HG03108 (cell line): ENCODE measurements at regions not wholly inside any gene's neighbourhood (a gene's known extent, or its start where the extent isn't known, plus 50 kb on each side); places are given as distances from the start of the nearest gene placed in this dataset.

Experiments used
- ATAC-seq: cut with Tn5 transposase; IDR thresholded peaks from one replicate; pipeline ENCODE4 v1.9.1; 2021; ENCODE audit warnings: moderate library complexity; ENCODE audit not compliant: unreplicated experiment

- ATAC-seq, result no peak
Measured at GRCh38 chr5:107092695-107093094, 578.0 kb downstream of the EFNA5 start.

GRCh38 chr5:107090506-107090905 is 580.2 kb downstream of the EFNA5 start:
- ATAC-seq, result no peak

- ATAC-seq, result no peak
Measured at GRCh38 chr5:107088907-107089306, 581.8 kb downstream of the EFNA5 start.

GRCh38 chr5:107085572-107085971 is 585.2 kb downstream of the EFNA5 start:
- ATAC-seq, result no peak

DNA sequence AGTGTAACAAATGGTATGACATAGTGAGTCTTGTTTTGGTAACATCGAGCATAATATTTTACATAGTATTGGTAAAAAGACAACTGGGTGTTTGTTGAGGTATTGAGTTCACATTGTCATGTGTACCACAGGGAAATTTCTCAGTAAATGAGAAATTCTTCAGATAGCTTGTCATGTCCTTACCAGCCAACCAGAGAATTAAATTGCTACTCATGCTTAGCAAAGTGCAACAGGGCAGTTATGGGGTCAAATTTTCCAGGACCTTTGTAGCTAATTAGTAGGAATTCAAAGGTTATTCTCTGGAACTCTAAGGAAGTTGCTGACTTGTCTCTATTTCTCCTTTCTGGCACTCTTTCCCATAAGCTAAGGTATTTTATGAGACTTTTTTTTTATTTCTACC is 595.7 kb downstream of the EFNA5 start:
- ATAC-seq, result no peak

GRCh38 chr5:107072967-107073366 is 597.8 kb downstream of the EFNA5 start:
- ATAC-seq, result no peak

DNA sequence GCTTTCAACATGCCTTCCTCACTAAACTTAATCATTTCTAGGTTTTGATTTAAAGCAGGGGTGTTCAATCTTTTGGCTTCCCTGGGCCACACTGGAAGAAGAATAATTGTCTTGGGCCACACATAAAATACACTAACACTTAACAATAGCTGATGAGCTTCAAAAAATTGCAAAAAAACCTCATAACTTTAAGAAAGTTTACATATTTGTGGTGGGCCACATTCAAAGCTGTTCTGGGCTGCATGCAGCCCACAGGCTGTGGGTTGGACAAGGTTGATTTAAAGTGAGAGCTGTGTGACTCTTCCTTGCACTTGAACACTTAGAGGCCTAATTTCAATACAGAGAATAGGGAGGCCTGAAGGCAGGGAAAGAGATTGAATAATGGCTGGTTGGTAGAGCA is 598.3 kb downstream of the EFNA5 start:
- no peak for ATAC-seq

DNA sequence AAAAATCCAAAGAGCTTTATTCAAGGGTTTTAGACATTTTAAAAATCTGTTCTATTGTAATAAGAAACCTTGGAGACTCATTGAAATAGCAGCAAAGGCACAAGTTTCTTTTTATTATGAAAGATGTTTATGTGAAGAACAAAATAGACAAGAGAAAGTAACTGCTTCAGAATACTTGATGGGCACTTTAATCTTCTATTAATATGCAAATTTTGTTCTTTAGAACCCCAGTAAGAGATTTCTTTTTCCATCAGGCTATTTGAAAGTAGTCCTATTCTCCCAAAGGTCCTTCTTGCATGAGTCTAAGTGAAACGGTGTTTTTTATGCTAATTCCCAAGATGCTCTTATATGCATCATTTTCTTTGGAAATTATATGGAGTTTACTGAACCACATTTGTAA is 602.0 kb downstream of the EFNA5 start:
- ATAC-seq, result no peak

GRCh38 chr5:107067395-107067794 is 603.3 kb downstream of the EFNA5 start:
- ATAC-seq, result no peak

DNA sequence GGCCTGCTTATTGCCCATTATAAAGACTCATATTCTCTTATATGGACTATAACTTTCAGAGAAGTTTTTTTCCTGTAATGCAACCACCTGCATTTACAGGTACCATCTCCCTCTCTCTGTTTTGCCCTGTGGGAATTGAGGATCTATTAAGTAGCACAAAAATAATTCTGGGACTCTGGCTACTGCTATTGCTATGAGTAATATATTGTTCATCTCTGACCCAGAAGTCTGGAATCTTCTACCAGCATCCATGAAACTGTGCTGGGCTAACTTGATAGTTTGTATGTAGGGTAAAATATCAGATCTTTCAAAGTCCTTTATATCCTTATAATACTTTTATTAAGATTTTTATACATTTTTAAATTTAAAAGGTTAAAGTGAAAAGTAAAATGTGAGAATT is 607.2 kb downstream of the EFNA5 start:
- no peak for ATAC-seq

GRCh38 chr5:107058803-107059202 is 611.9 kb downstream of the EFNA5 start:
- no peak for ATAC-seq

DNA sequence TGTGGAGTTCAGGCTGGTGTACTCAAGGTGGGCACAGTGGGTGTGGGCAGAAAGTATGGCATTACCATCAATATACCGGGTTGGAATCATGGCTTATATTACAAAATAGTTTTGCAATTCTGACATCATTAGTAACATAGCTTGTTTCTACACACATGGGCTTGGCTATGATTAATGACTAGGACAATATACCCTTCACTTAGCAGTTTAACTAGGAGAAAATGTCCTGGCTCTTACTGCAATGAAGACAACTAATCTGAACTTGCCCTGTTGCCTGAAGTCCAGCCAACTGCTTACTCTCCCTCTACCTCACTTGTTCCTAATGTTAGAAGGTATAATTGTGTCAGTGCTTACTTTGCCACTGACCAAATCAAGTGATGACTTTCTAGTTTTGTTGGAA is 612.5 kb downstream of the EFNA5 start:
- no peak for ATAC-seq

- no peak for ATAC-seq
Measured at GRCh38 chr5:107056278-107056677, 614.5 kb downstream of the EFNA5 start.

DNA sequence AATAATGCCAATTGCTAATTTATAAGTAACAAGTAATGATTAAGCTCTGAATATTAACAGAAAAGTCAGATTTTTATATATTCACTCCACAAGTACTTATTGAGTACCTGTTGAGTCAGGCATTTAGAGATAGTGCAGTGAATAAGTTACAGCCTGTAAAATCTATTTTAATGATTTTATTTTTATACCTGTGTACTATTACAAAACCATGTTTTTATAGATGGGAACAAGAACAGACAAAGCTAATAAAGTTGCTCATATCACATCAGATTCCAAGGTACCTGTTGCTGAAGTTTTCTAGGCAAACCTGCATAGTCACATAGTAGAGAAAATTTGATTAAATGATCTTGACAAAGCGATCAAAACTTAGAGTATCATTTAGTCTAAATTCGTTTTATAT is 623.7 kb downstream of the EFNA5 start:
- no peak for ATAC-seq

DNA sequence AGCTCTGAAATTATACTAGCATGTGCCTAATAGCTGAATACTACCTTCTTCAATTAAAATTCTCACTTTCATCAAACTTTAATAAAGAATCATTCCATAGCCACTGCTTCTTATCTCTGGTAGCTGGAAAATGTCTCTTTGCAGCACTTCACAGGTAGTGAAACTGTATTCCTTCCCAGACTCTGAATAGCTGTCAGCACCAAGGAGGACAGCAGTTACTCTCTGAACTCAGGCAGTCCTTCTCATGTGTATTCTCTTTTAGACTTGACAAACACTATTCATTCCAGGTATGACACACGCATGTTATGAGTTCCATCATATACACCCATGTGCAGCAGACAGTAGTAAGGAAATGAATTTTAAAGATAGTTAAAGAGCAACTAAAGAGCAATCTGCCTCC is 627.1 kb downstream of the EFNA5 start:
- no peak for ATAC-seq

DNA sequence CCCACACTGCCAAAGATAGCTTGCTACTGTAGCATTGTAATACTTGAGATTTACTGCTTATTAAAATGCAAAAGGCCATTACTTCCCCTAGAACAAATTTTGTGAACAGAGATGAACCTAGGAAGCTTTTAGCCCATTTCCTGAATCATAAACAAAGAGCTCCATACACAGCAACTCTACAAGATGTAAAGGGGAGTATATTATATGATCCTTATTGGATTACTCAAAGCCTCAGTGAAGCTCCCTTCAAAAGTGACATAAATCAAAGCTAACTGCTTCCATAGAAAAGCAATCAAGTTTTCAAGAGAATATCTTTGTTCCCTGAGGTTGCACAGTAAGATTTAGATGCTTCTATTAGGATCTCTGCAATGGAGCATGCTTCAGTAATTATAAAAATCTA is 629.8 kb downstream of the EFNA5 start:
- no peak for ATAC-seq

DNA sequence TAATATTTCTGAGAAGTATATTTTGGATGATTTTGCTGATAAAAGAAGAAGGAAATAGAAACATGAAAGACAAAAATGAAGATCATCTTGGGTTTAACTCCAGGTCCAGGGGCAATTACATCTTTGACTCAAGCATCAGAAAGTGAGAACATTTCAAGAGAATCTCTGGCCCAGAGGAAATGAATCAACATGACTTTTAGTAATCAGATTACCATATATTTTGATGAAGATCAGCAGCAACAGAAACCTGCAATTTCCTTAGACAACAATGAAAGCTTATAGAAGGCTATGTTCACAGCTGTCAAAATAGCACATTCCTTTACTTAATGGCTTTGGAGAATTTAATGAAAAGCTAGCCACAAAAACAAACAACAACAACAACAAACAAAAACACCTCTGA is 638.1 kb downstream of the EFNA5 start:
- ATAC-seq, result no peak

DNA sequence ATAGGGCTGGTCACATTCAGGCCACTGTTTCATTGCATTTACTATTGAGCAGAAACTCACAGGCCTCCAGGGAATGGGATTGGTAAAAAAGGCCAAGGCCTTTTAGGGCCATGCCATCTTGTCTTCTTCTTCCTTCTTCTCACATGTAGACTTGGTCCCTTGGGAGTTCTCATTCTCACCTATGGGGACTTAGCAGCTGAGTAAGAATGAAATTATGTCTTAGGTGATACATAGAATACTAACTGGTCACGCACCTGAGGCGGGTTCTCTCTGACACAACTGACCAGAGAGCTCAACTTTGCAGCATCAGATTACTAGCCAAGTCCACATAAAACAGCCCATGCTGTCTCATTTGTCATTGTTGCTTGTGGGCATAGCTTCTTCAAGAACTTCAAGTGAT is 641.8 kb downstream of the EFNA5 start:
- ATAC-seq, result no peak

DNA sequence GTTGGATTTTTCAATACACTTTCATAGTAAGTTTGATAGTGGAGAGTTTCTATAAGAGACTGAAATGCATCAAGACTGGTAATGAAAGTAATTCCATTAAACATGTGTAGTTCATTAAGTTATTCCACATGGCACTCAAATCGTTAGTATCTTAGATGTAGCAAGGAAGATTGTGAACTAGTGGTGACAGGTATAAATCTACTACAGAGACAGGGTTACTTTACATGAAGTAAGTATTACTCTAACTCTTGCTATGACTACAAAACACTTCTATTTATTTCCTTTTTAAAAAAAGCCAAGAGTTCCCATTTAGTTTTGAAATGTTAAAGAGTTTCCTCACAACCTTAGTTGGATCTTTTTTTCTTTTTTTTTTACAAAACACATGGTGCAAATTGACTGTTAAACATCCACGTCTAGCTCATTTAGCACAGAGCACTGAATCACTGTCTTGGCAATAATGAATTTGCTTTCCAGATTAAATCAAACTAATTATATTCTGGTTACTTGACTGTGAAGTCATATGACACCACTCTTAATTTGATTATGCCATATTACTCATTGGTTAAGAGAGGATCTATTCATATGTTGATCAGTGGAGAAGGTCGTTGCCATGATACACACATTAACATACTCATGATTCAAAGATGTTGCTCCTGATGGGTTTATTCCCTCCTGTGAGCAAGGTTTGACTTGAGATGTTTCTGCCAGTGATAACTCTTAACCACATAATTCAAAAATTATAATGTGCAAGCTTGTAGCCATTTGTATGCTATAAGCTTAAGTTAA is 644.8 kb downstream of the EFNA5 start:
- no peak for ATAC-seq

- no peak for ATAC-seq
Measured at GRCh38 chr5:107023732-107024131, 647.0 kb downstream of the EFNA5 start.

- ATAC-seq, result no peak
Measured at GRCh38 chr5:107021575-107021974, 649.2 kb downstream of the EFNA5 start.

- ATAC-seq, result no peak
Measured at GRCh38 chr5:107020626-107021025, 650.1 kb downstream of the EFNA5 start.

DNA sequence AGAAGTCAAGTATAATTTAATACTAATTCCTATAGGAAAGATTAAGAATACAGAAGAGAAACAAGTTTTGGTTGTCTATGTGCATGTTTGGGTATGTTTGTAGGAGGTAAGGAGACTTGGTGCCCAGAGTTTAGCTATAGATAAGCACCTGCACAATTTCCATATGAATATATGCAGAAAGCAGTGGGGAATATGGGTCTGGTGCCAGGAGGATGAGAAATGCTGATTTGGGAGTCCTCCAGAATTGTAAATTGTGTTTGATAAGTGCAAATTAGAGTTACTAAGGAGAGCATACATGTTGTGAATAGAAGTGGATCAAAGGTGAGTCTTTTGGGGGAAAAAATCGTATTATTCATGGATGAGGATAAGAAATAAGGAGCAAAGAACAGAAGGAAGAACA is 653.1 kb downstream of the EFNA5 start:
- ATAC-seq, result no peak
